Daoy (cell line): ENCODE measurements at regions not wholly inside any gene's neighbourhood (a gene's known extent, or its start where the extent isn't known, plus 50 kb on each side); places are given as distances from the start of the nearest gene placed in this dataset.
"Not testable (repeated sequence)": the region's sequence is repeated elsewhere in the genome, so short reads cannot be mapped to it uniquely, and the experiment has no call there.

Experiments used
- DNase-seq: peaks from one replicate; pipeline ENCODE4 v3.0.0-alpha.2; 2015; ENCODE audit warnings: low read depth

DNA sequence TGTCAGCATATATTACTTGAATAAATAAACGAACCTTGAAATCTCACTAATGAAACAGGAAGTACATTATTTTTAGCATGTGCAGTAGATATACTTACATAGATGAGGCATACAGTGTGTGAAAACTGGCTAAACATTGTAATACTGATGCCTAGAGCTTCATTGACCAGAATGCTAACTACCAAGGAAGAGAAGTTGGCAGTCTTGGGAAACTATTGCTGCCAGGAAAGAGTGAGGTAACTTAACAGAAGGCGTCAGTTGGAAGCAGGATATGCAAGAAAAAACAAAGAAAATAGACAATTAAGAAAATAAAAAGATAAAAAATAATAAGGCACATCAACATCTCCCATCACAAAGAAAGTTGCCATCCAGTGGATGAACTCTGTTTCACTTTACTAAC is 963.0 kb downstream of the TDRD15 start:
- DNase-seq: no peak

DNA sequence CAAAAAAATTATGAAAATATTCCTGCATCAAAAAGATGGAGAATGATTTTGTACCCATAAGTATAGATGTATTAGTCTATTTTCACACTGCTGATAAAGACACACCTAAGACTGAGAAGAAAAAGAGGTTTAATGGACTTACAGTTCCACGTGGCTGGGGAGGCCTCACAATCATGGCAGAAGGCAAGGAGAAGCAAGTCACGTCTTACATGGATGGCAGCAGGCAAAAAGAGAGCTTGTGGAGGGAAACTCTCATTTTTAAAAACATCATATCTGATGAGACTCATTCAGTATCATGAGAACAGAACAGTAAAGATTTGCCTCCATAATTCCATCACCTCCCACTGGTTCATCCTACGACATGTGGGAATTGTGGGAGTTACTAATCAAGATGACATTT is 979.8 kb downstream of the TDRD15 start:
- DNase-seq: not testable (repeated sequence)

DNA sequence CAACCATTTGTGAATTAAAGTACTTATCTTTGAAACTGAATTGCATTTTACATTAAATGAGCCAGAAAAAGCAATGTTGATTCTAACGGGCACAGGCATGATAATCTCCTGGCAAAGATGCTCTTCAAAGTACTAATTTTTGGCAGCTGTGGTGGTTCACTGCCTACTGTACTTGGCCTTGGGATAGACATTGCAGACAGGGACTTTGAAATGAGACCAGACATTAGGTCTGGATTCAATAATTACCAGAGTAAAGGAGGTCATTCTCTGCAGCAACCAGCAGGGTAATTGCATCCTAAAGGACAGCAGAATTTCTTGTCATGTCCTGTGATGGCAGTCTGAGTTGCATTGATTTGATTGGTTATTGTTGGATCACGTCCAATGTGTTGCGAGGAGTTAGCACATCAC is 986.5 kb downstream of the TDRD15 start:
- DNase-seq: no peak

GRCh38 chr2:22124003-22124402 is 1000.2 kb downstream of the TDRD15 start:
- DNase-seq: no peak

GRCh38 chr2:22126106-22126505 is 1002.3 kb downstream of the TDRD15 start:
- DNase-seq: no peak

- DNase-seq: no peak
These were observed 1003.2 kb downstream of the TDRD15 start for GRCh38 chr2:22126978-22127377.

- DNase-seq: no peak
These were observed 1010.7 kb downstream of the TDRD15 start for GRCh38 chr2:22134421-22134820.

DNA sequence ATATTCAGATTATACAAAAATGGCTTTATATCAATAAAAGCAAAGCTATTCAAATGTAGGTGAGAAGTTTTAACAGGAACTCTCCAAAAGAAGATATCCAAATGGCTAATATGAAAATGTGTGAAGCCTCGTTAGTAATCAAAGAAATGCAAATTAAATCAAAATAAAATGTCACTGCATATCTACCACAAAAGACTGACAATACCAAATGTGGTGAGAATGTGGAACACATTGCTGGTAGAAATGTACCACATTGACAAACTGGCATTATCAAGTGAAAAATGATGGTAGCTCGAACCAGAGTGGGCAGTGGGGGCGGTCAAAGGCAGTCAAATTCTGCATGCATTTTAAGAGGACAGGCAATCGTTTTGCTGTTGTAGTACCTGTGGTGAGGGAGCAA is 1012.7 kb downstream of the TDRD15 start:
- no peak for DNase-seq

DNA sequence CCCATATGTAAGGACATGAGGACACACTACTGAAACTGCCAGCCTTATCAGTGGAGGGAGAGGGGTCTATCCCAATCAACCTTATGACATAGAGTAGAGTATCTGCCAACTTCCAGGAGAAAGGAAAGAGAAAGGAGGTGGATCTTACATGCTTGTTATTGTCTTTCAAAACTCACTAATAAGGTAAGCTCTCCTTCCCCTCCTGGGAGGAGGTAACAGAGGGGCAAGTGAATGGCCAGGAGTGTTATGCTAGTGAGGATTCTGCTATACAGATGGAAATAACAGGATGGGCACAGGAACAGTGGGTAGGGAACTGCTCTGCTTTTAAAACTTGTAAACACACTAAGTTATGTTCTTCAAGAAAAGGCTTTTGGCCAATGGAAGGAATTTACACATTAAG is 1020.1 kb downstream of the TDRD15 start:
- no peak for DNase-seq

DNA sequence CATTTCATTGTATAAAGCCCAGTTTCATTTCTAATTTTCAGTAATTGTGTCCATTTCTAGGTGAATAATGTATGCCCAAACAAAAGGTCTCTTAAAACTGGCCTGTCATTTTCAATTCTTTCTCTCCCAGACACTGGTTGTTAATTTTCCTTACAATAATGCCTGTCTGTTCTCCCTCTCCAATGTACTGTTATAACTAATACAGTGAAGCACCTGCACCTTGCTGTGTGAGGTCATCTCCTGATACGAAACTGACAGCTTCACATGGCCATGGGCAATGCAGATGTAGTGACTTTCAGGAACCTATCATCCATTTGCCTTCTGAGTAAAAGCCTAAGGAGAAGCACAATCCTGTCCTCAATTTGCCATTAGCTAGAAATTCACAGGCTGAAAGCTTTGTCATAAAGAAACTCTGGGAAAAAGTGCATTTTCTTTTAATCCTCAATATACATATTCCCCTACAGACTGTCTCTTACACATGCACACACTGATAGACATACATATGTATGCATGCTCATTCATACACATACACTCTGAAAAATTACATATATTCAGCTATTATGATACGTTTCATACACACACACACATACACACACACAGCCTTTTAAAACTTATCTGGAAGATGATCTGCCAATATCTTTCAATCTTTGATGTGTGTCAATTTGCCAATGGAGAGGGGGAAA is 1030.3 kb downstream of the TDRD15 start:
- no peak for DNase-seq

DNA sequence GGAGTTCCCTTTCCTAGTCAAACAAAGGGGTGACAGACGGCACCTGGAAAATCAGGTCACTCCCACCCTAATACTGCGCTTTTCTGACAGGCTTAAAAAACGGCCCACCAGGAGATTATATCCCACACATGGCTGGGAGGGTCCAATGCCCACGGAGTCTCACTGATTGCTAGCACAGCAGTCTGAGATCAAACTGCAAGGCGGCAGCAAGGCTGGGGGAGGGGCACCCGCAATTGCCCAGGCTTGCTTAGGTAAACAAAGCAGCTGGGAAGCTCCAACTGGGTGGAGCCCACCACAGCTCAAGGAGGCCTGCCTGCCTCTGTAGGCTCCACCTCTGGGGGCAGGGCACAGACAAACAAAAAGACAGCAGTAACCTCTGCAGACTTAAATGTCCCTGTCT is 1032.9 kb downstream of the TDRD15 start:
- DNase-seq: not testable (repeated sequence)

DNA sequence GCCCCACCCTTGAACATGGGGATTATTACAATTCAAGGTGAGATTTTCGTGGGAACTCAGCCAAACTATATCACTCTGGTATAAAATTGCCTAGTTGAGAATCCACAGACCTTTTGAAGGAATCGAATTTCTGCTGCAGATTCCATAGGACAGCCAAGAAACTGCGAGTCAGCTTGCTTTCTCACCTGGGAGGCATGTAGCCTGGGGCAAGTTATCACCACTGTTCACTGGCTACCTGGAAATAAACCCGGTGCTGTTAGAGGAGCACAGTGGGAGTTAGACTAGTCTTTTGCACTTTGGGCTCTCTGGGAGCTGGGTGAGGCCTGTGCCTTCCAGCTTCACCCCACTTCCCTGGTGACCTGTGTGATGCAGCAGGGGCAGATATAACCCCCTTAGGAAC is 1043.5 kb downstream of the TDRD15 start:
- no peak for DNase-seq

DNA sequence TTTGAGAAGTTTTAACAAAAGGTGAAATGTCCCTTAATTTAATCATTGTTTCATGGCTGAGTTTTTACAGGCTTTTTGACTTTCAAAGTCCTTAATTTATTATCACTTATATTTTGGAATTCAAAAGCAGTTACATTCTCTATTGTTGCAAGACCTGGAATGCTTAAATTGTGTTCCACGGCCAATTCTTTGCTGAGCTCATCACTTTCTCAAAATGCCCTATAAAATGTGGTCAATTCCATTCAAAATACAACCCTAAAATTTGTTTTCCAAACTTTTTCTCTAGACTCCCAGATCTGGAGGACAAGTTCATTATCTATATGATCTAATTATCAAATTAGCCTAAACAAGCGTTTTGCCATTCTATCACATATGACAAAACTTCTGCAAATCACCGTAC is 1051.2 kb downstream of the TDRD15 start:
- no peak for DNase-seq

GRCh38 chr2:22185251-22185650 is 1061.5 kb downstream of the TDRD15 start:
- DNase-seq: no peak

DNA sequence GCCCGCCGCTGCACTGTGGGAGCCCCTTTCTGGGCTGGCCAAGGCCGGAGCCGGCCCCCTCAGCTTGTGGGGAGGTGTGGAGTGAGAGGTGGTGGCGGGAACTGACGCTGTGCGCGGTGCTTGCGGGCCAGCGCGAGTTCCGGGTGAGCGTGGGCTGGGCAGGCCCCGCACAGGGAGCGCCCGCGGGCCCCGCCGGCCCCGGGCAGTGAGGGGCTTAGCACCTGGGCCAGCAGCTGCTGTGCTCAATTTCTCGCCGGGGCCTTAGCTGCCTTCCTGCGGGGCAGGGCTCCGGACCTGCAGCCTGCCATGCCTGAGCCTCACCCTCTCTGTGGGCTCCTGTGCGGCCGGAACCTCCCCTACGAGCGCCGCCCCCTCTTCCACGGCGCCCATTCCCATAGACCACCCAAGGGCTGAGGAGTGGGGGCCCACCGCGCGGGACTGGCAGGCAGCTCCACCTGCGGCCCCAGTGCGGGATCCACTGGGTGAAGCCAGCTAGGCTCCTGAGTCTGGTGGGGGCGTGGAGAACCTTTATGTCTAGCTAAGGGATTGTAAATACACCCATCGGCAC is 1062.6 kb downstream of the TDRD15 start:
- not testable (repeated sequence) for DNase-seq

DNA sequence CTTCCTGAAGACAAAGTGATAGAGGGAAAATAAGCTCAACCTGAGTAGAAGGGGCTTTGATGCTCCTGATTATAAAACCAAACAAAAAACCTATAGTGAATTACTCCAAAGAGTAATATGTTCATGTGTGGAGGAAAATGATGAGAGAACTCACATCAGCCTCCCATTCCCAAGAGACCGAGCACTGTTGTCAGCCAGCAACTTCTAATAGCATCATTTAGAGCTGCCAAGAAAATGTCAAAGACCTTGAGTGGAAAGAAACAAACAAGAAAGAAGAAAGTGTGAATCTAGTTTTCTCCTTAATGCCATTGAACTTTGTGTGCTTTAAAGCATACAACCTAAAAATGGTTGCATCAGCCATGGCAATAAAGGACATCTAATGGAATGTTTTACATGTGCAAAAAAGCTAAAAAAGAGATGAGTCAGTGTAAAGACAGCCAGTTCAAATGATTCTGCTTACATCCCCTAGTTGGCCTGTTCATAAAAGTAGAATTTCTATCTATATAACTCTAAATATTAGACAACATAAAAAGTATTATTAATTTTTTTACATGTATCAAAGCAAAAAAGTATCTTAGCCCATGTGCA is 1066.2 kb downstream of the TDRD15 start:
- DNase-seq: no peak

DNA sequence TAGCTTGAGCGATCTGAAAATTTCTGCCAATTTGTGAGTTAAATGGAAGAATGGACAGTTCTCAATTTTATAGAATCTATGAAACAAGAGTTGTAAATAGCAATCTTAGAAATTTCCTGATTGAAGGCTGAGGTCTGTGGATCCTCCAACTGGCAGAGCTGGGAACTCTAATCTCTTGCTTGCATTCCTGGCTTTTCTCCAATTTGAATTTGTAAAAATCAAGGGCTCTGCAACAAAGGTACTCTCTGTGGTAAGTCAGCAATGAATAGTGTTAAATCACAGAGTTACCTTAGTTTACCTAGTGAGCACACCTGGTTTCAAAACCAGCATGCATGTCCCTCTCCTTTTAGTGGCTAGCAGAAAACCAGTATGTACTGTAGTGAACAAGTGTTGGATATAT is 1070.5 kb downstream of the TDRD15 start:
- no peak for DNase-seq

GRCh38 chr2:22196806-22197205 is 1073.0 kb downstream of the TDRD15 start:
- DNase-seq: no peak

- DNase-seq: no peak
These were observed 1074.9 kb downstream of the TDRD15 start for GRCh38 chr2:22198381-22199283.

GRCh38 chr2:22199994-22200393 is 1076.2 kb downstream of the TDRD15 start:
- no peak for DNase-seq

DNA sequence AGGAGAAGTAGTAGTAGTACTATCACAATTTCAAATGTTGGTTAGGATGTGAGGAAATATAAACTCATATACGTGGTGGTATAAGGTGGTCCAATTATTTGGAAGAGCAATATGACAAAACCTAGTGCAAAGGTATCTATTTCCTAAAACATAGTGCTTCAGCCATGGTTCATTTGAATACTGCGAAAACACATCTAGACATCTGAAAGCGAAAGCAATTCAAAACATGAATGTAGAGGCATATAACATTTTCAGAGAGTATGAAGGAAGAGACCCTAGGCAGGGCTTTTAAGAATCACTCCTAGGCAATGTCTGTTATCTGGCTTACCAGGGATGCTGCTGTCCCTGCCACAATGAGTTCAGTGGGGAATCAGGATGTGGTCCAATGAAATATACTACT is 1085.8 kb downstream of the TDRD15 start:
- no peak for DNase-seq

GRCh38 chr2:22213237-22213636 is 1089.5 kb downstream of the TDRD15 start:
- DNase-seq: no peak

DNA sequence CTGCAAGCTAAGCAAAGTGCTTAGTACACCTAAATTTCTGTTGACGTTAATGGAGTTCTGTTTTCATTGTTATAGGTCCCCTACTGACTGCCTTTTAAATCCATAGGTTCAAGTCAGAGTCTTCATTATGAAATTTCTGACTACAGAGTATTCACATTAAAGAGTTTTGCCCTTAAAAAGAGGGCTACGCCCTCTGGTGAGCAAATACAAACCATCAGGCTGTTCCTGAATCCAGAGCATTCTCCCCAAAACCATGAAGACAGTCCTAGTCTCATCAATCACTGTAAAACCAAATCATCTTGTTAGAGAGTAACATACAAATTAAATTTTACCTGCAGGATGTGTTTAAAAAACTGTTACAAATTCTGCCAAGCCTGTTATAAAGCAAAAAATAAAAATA is 1091.7 kb downstream of the TDRD15 start:
- DNase-seq: no peak
